ENCODE measurements at regions not wholly inside any gene's neighbourhood (a gene's known extent, or its start where the extent isn't known, plus 50 kb on each side); places are given as distances from the start of the nearest gene placed in this dataset.

DNA sequence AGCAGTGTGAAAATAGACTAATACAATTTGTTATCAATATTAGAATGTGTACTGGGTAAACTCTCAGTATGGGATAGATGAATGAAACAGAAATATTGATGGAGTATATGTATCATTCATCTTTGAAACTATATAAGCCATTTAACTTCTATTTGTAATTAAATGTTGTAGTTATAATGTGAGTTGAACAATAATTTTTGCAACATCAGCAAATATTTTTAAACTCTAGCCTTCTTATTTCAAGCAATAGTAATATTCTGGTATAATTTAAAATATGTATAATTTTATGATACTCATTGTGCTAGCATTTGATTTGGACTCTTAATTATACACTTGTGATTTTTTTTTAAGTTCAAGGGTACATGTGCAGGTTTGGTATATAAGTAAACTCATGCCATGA, 59.6 kb upstream of the RGMB start:
- TF ChIP-seq POLR2A (IDR thresholded peaks at IDR 0.05) = no peak
- TF ChIP-seq, protein P1, sequence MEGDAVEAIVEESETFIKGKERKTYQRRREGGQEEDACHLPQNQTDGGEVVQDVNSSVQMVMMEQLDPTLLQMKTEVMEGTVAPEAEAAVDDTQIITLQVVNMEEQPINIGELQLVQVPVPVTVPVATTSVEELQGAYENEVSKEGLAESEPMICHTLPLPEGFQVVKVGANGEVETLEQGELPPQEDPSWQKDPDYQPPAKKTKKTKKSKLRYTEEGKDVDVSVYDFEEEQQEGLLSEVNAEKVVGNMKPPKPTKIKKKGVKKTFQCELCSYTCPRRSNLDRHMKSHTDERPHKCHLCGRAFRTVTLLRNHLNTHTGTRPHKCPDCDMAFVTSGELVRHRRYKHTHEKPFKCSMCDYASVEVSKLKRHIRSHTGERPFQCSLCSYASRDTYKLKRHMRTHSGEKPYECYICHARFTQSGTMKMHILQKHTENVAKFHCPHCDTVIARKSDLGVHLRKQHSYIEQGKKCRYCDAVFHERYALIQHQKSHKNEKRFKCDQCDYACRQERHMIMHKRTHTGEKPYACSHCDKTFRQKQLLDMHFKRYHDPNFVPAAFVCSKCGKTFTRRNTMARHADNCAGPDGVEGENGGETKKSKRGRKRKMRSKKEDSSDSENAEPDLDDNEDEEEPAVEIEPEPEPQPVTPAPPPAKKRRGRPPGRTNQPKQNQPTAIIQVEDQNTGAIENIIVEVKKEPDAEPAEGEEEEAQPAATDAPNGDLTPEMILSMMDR (IDR thresholded peaks at IDR 0.05 in 4 of 5, conservative IDR thresholded peaks at IDR 0.05 in 1 of 5) = no peak

Data from gastrocnemius medialis (tissue), 4 donors.